ENCODE measurements at regions not wholly inside any gene's neighbourhood (a gene's known extent, or its start where the extent isn't known, plus 50 kb on each side); places are given as distances from the start of the nearest gene placed in this dataset.

DNA sequence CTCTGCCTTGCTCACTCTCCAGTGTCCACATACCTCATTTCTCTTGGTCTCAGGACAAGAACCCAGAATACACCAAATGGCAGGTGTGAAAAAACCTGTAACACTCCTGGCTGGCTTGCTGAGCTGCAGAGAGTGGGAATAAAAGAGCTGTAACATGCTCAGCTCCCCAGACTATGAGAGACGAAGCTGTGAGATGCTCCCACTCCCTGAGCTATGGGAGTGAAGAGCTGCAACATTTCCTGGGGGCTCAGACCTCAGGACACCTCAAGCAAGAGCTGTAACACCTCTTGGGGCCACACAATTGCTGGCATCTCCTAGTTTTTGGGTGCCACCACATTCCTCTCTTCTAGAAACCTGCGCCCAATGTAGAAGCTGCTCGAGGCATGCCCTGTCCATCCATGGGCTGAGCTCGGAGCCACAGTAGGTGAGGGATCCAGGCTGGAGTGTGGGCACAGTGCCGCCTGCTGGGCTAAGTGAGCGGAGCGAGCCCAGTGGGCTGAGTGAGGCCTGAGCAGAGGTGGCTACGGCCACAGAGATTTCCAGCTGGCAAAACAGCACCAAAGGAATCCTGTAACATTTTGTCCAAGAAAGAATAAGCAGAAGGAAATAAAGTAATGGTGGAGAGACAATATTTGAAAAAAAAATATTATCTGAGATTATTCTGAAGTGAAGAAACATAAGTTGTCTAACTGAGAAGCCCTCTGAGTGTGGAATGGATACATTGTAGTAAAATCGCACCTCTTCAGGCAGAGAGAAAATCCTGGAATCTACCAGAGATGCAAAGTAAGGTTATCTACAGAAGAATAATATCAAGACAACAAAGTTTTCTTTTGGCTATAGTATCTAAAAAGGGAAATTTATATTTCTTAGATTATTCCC is 186.2 kb upstream of the PCDH9 start:
- in situ Hi-C loops (cut with HindIII; ENCODE audit: low pct_unique_long_range_greater_than_20kb, low sequenced_read_pairs): no loop called here
- no peaks in the 10 kb centered on the region for H3K4me1 ChIP-seq (ENCODE audit: control insufficient read depth, insufficient read depth, low read length)
- no peaks in the 10 kb centered on the region for H3K36me3 ChIP-seq (ENCODE audit: control insufficient read depth, insufficient read depth, low read length)
- ChIA-PET CTCF (interaction anchor here (0.7 kb wide), 2 partner anchors 211 to 483 kb away, joined by 3 read pairs; no protein-coding TSS in a partner anchor), POLR2A (no interaction called here)
- H3K27ac ChIP-seq (ENCODE audit: low read length): no peak overlapping the region
- BruUV-seq (replicated peaks): no TSS peak
- ATAC-seq: peak; percentile 74; the same call in 1 of the 2 replicates
- no peaks in the 10 kb centered on the region for H3K27me3 ChIP-seq (ENCODE audit: control insufficient read depth, insufficient read depth, low read length)
- no peak for TF ChIP-seq TCF7L2 (IDR thresholded peaks at IDR 0.05; ENCODE audit: low read depth, low read length)
- TF ChIP-seq, protein P1, sequence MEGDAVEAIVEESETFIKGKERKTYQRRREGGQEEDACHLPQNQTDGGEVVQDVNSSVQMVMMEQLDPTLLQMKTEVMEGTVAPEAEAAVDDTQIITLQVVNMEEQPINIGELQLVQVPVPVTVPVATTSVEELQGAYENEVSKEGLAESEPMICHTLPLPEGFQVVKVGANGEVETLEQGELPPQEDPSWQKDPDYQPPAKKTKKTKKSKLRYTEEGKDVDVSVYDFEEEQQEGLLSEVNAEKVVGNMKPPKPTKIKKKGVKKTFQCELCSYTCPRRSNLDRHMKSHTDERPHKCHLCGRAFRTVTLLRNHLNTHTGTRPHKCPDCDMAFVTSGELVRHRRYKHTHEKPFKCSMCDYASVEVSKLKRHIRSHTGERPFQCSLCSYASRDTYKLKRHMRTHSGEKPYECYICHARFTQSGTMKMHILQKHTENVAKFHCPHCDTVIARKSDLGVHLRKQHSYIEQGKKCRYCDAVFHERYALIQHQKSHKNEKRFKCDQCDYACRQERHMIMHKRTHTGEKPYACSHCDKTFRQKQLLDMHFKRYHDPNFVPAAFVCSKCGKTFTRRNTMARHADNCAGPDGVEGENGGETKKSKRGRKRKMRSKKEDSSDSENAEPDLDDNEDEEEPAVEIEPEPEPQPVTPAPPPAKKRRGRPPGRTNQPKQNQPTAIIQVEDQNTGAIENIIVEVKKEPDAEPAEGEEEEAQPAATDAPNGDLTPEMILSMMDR (IDR thresholded peaks at IDR 0.05): peak; percentile 64
- intact Hi-C loops (cut with micrococcal nuclease; ENCODE audit: unreplicated experiment): no loop called here
- no peaks in the 10 kb centered on the region for H3K9me3 ChIP-seq (ENCODE audit: control insufficient read depth, insufficient read depth, low read depth, low read length)
- DNase-seq (ENCODE audit: low read depth, low spot score): peak; percentile 4
- no peak overlapping the region for H3K4me3 ChIP-seq (ENCODE audit: low read depth in 2 of 2, low read length in 2 of 2)

DNA sequence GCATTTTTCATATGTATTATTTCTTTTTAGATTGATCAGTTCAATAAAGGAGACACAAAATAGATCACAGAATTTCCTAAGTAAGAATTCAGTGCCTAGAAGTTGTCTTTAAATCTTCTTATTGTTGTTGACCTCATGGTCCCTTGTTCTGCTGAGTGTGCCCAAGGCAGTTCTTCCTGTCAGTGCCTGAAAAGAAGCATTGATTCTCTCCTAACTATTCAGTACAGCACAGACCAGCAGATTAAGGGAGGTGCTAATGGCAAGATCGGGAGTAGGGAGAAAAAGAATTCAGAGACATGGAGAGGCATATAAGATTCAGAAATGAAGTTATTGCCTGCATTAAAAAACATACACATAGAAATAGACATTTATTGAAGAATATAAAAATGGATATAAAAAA is 180.5 kb upstream of the PCDH9 start:
- TF ChIP-seq, protein P2, sequence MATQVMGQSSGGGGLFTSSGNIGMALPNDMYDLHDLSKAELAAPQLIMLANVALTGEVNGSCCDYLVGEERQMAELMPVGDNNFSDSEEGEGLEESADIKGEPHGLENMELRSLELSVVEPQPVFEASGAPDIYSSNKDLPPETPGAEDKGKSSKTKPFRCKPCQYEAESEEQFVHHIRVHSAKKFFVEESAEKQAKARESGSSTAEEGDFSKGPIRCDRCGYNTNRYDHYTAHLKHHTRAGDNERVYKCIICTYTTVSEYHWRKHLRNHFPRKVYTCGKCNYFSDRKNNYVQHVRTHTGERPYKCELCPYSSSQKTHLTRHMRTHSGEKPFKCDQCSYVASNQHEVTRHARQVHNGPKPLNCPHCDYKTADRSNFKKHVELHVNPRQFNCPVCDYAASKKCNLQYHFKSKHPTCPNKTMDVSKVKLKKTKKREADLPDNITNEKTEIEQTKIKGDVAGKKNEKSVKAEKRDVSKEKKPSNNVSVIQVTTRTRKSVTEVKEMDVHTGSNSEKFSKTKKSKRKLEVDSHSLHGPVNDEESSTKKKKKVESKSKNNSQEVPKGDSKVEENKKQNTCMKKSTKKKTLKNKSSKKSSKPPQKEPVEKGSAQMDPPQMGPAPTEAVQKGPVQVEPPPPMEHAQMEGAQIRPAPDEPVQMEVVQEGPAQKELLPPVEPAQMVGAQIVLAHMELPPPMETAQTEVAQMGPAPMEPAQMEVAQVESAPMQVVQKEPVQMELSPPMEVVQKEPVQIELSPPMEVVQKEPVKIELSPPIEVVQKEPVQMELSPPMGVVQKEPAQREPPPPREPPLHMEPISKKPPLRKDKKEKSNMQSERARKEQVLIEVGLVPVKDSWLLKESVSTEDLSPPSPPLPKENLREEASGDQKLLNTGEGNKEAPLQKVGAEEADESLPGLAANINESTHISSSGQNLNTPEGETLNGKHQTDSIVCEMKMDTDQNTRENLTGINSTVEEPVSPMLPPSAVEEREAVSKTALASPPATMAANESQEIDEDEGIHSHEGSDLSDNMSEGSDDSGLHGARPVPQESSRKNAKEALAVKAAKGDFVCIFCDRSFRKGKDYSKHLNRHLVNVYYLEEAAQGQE (IDR thresholded peaks at IDR 0.05; ENCODE audit: insufficient read depth in 1 of 2, low read depth in 2 of 2, low read length in 1 of 2): no peak
- Histone ChIP-seq H3K27ac (ENCODE audit: low read length) (no peak overlapping the region), H3K4me1 (ENCODE audit: control insufficient read depth, insufficient read depth, low read length) (no peaks in the 10 kb centered on the region), H3K4me3 (ENCODE audit: low read depth in 2 of 2, low read length in 2 of 2) (no peak overlapping the region), H3K27me3 (ENCODE audit: control insufficient read depth, insufficient read depth, low read length) (no peaks in the 10 kb centered on the region), H3K9me3 (ENCODE audit: control insufficient read depth, insufficient read depth, low read depth, low read length) (no peaks in the 10 kb centered on the region), H3K36me3 (ENCODE audit: control insufficient read depth, insufficient read depth, low read length) (no peaks in the 10 kb centered on the region)
- ChIA-PET POLR2A (no interaction called here), CTCF (no interaction called here)
- in situ Hi-C loops (cut with HindIII; ENCODE audit: low pct_unique_long_range_greater_than_20kb, low sequenced_read_pairs) (no loop called here), intact Hi-C loops (cut with micrococcal nuclease; ENCODE audit: unreplicated experiment) (no loop called here)
- DNase-seq (ENCODE audit: low read depth, low spot score) (no peak), ATAC-seq (no peak)
- BruUV-seq (replicated peaks): no TSS peak

DNA sequence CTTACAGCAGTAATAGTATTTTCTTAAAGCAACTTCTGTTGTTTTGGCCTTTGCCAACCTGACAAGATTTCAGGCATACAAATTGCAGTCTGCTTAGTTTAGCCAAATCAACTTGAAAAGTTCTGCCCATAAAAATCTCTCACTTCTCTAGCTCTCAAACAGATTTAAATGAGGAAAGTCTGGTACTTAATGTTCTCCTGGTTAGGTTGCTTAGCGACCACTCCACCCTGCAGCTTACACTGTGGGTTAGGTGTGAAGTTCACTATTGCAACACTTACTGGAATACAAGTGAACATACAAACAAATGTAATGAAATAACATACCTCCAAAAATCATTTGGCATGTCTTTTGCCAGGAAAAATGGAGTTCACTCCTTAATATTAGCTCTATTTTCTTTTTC is 178.7 kb upstream of the PCDH9 start:
- Histone ChIP-seq H3K4me1 (ENCODE audit: control insufficient read depth, insufficient read depth, low read length) (no peaks in the 10 kb centered on the region), H3K36me3 (ENCODE audit: control insufficient read depth, insufficient read depth, low read length) (no peaks in the 10 kb centered on the region), H3K27ac (ENCODE audit: low read length) (no peak overlapping the region), H3K27me3 (ENCODE audit: control insufficient read depth, insufficient read depth, low read length) (no peaks in the 10 kb centered on the region), H3K9me3 (ENCODE audit: control insufficient read depth, insufficient read depth, low read depth, low read length) (no peaks in the 10 kb centered on the region), H3K4me3 (ENCODE audit: low read depth in 2 of 2, low read length in 2 of 2) (no peak overlapping the region)
- TF ChIP-seq TCF7L2 (IDR thresholded peaks at IDR 0.05; ENCODE audit: low read depth, low read length) (no peak), SIN3A (IDR thresholded peaks at IDR 0.05; ENCODE audit: borderline replicate concordance, insufficient read depth, low read depth, low read length) (no peak), POLR2AphosphoS5 (IDR thresholded peaks at IDR 0.05; ENCODE audit: low read depth, low read length) (no peak)
- TF ChIP-seq, protein P1 (IDR thresholded peaks at IDR 0.05): no peak
- TF ChIP-seq, protein P2 (IDR thresholded peaks at IDR 0.05; ENCODE audit: insufficient read depth in 1 of 2, low read depth in 2 of 2, low read length in 1 of 2): no peak
- intact Hi-C loops (cut with micrococcal nuclease; ENCODE audit: unreplicated experiment): no loop called here
- CTCF ChIA-PET: no interaction called here
- no peak for DNase-seq (ENCODE audit: low read depth, low spot score)
- in situ Hi-C loops (cut with HindIII; ENCODE audit: low pct_unique_long_range_greater_than_20kb, low sequenced_read_pairs): no loop called here
- POLR2A ChIA-PET: no interaction called here
- no peak for ATAC-seq
- no TSS peak for BruUV-seq (replicated peaks)
